ENCODE measurements at regions not wholly inside any gene's neighbourhood (a gene's known extent, or its start where the extent isn't known, plus 50 kb on each side); places are given as distances from the start of the nearest gene placed in this dataset.

- no peak for TF ChIP-seq ZC3H10 (CRISPR knock-in tag; IDR thresholded peaks at IDR 0.05)
- no peak for TF ChIP-seq ESRRG (CRISPR knock-in tag; IDR thresholded peaks at IDR 0.05)
- no peak for TF ChIP-seq SNAI2 (CRISPR knock-in tag; IDR thresholded peaks at IDR 0.05)
- no peak for TF ChIP-seq TSHZ2 (CRISPR knock-in tag; IDR thresholded peaks at IDR 0.05)
- no peak for TF ChIP-seq RARB (CRISPR knock-in tag; IDR thresholded peaks at IDR 0.05)
- TF ChIP-seq CREB5 (CRISPR knock-in tag; IDR thresholded peaks at IDR 0.05; ENCODE audit: low read depth): no peak
- TF ChIP-seq TOX (CRISPR knock-in tag; IDR thresholded peaks at IDR 0.05; ENCODE audit: borderline replicate concordance): no peak
- TF ChIP-seq CSRNP3 (CRISPR knock-in tag; IDR thresholded peaks at IDR 0.05): no peak
- no peak for TF ChIP-seq ZNF70 (CRISPR knock-in tag; IDR thresholded peaks at IDR 0.05)
- TF ChIP-seq PATZ1 (CRISPR knock-in tag; IDR thresholded peaks at IDR 0.05; ENCODE audit: borderline replicate concordance): no peak
- no peak for TF ChIP-seq ARNTL (CRISPR knock-in tag; IDR thresholded peaks at IDR 0.05; ENCODE audit: borderline replicate concordance, low read depth)
- TF ChIP-seq ZNF8 (CRISPR knock-in tag; IDR thresholded peaks at IDR 0.05): no peak
- TF ChIP-seq ZFP3 (CRISPR knock-in tag; IDR thresholded peaks at IDR 0.05): no peak
- no peak for TF ChIP-seq GLIS3 (CRISPR knock-in tag; IDR thresholded peaks at IDR 0.05)
- no peak for TF ChIP-seq POU6F1 (CRISPR knock-in tag; IDR thresholded peaks at IDR 0.05; ENCODE audit: borderline replicate concordance, low read depth)
- TF ChIP-seq BACH2 (CRISPR knock-in tag; IDR thresholded peaks at IDR 0.05; ENCODE audit: borderline replicate concordance): no peak
- no peak for ATAC-seq
These were observed 2302.9 kb downstream of the MAT2B start for GRCh38 chr5:165808335-165808734.

GRCh38 chr5:165809914-165810313, 2304.5 kb downstream of the MAT2B start:
- TF ChIP-seq OSR1 (CRISPR knock-in tag; IDR thresholded peaks at IDR 0.05): no peak
- TF ChIP-seq BACH2 (CRISPR knock-in tag; IDR thresholded peaks at IDR 0.05; ENCODE audit: borderline replicate concordance): no peak
- TF ChIP-seq RARB (CRISPR knock-in tag; IDR thresholded peaks at IDR 0.05): no peak
- TF ChIP-seq TCF4 (CRISPR knock-in tag; IDR thresholded peaks at IDR 0.05; ENCODE audit: borderline replicate concordance): no peak
- no peak for TF ChIP-seq ZNF565 (CRISPR knock-in tag; conservative IDR thresholded peaks at IDR 0.05; ENCODE audit: low read depth)
- no peak for TF ChIP-seq CSRNP3 (CRISPR knock-in tag; IDR thresholded peaks at IDR 0.05)
- no peak for ATAC-seq

- ATAC-seq: no peak
- TF ChIP-seq BACH2 (CRISPR knock-in tag; IDR thresholded peaks at IDR 0.05; ENCODE audit: borderline replicate concordance): no peak
- no peak for TF ChIP-seq ZNF70 (CRISPR knock-in tag; IDR thresholded peaks at IDR 0.05)
- no peak for TF ChIP-seq OSR1 (CRISPR knock-in tag; IDR thresholded peaks at IDR 0.05)
- no peak for TF ChIP-seq ISL1 (CRISPR knock-in tag; IDR thresholded peaks at IDR 0.05)
- no peak for TF ChIP-seq TOX (CRISPR knock-in tag; IDR thresholded peaks at IDR 0.05; ENCODE audit: borderline replicate concordance)
- no peak for TF ChIP-seq ZFP3 (CRISPR knock-in tag; IDR thresholded peaks at IDR 0.05)
- no peak for TF ChIP-seq CSDC2 (CRISPR knock-in tag; IDR thresholded peaks at IDR 0.05)
- TF ChIP-seq RARB (CRISPR knock-in tag; IDR thresholded peaks at IDR 0.05): no peak
- TF ChIP-seq CSRNP3 (CRISPR knock-in tag; IDR thresholded peaks at IDR 0.05): no peak
These were observed 2324.1 kb downstream of the MAT2B start for GRCh38 chr5:165829504-165829903.

Measured in SK-N-SH treated with all-trans-retinoic acid at 6 μM for 48 hours (cell line).